ENCODE measurements at regions not wholly inside any gene's neighbourhood (a gene's known extent, or its start where the extent isn't known, plus 50 kb on each side); places are given as distances from the start of the nearest gene placed in this dataset.

- TF ChIP-seq, protein P1, sequence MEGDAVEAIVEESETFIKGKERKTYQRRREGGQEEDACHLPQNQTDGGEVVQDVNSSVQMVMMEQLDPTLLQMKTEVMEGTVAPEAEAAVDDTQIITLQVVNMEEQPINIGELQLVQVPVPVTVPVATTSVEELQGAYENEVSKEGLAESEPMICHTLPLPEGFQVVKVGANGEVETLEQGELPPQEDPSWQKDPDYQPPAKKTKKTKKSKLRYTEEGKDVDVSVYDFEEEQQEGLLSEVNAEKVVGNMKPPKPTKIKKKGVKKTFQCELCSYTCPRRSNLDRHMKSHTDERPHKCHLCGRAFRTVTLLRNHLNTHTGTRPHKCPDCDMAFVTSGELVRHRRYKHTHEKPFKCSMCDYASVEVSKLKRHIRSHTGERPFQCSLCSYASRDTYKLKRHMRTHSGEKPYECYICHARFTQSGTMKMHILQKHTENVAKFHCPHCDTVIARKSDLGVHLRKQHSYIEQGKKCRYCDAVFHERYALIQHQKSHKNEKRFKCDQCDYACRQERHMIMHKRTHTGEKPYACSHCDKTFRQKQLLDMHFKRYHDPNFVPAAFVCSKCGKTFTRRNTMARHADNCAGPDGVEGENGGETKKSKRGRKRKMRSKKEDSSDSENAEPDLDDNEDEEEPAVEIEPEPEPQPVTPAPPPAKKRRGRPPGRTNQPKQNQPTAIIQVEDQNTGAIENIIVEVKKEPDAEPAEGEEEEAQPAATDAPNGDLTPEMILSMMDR (IDR thresholded peaks at IDR 0.05), result no peak
- no peak for TF ChIP-seq ZFX (IDR thresholded peaks at IDR 0.05; ENCODE audit: borderline replicate concordance)
- H3K27ac ChIP-seq, result no peak overlapping the region
Measured at GRCh38 chr4:95987851-95988250, 148.0 kb downstream of the PDHA2 start.

DNA sequence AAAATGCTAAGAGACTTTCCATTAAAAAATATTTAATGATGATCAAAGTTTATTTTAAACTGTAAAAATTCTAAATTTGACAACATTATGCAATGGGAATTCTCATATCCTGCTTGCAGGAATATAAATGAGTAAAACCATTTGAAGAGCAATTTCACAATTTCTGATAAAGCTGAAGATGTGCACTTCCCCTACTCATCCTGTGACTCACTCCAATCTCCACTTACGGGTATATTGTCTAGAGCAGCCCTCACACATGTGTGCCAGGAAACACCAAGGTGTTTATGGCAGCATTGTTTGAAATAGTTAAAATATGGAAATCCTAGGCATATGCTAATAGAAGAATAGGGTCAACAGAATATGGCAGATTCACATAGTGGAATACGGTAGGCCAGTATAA lies 158.4 kb downstream of the PDHA2 start:
- no peak overlapping the region for H3K27ac ChIP-seq
- TF ChIP-seq, protein P1 (IDR thresholded peaks at IDR 0.05), result no peak
- no peak for TF ChIP-seq ZFX (IDR thresholded peaks at IDR 0.05; ENCODE audit: borderline replicate concordance)

- no peak overlapping the region for H3K27ac ChIP-seq
- no peak for TF ChIP-seq ZFX (IDR thresholded peaks at IDR 0.05; ENCODE audit: borderline replicate concordance)
- TF ChIP-seq, protein P1 (IDR thresholded peaks at IDR 0.05), result no peak
Measured at GRCh38 chr4:96003951-96004740, 164.3 kb downstream of the PDHA2 start.

DNA sequence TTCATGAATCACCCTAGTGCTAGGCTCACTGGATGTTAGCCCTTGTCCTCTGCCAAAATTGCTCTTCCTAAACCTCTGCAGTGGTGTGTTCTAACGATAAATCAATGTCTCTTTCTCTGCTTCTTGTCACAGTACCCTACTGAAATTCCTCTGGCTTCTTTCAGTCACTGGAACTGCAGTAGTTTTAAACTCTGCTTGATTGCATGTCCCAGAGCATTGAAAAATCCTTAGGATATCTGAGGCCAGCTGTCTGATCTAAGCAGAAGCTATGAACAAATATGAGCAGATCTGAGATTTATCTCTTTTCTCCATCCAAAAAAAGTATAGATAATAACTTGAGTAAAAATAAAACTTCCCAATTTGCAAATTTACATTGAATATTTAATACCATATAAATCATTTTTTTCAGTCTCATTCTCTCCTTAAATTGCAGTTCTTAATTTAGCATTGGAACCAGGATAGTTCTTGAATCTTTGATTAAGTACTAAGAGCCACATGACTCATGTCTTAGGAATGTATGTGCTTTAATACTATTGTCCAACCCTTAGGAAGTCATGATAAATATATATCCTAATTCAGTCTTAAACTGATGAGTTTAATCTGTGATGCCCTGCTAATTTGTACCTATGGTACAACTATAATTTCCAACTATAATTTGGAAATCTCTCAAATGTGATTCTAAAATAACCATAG lies 169.7 kb downstream of the PDHA2 start:
- TF ChIP-seq, protein P1 (IDR thresholded peaks at IDR 0.05), result no peak
- no peak for TF ChIP-seq ZFX (IDR thresholded peaks at IDR 0.05; ENCODE audit: borderline replicate concordance)

GRCh38 chr4:96012687-96013086 lies 172.8 kb downstream of the PDHA2 start:
- TF ChIP-seq, protein P1 (IDR thresholded peaks at IDR 0.05), result no peak
- TF ChIP-seq ZFX (IDR thresholded peaks at IDR 0.05; ENCODE audit: borderline replicate concordance), result no peak
- no peak overlapping the region for H3K27ac ChIP-seq

More for the DNA sequence above, 169.7 kb downstream of the PDHA2 start:
- no peak overlapping the region for H3K27ac ChIP-seq

DNA sequence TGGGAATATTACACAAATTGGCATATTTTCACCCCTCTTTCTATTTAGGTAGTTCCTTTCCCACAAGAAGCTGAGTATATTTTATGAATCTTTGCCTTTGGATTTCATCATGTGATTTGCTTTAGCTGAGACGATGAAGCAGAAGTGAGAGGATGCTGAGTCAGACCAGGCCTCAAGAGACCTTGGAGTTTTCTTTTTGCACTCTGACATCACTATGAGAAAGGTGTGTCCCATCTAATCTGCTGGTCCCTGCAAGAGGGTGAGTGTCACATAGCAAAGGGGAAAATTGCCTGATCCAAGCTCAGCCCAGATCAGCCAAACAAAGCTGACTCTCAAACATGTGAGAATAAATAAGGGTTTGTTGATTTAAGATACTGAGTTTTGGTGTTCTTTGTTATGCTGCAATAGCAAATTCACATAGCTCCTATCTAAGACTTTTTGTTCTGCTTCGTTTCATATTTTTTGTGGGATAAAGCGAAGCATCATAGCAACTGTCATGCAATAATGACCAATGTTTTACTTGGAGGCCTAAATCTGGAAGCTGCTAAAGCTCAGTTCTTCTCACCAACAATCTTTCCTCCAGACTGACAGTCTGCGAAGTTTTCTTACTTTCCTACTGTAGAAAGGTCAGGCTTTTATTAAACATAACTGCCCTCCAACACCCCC lies 176.9 kb downstream of the PDHA2 start:
- TF ChIP-seq ZFX (IDR thresholded peaks at IDR 0.05; ENCODE audit: borderline replicate concordance), result no peak
- TF ChIP-seq, protein P1 (IDR thresholded peaks at IDR 0.05), result no peak

More for the DNA sequence above, 176.9 kb downstream of the PDHA2 start:
- no peak overlapping the region for H3K27ac ChIP-seq

All from 22Rv1 (cell line).